SK-N-SH (cell line): ENCODE measurements at regions not wholly inside any gene's neighbourhood (a gene's known extent, or its start where the extent isn't known, plus 50 kb on each side); places are given as distances from the start of the nearest gene placed in this dataset.

Experiments
- CTCF ChIA-PET: fragments of 300-600, 350-600 bp; formaldehyde crosslinking; extraction: SDS; loops from one replicate; lab custom pipeline; 2021; lab: Yijun Ruan, JAX
- POLR2A ChIA-PET: fragments of 350-600 bp; sonication (Branson Sonifier 250); formaldehyde crosslinking; extraction: SDS; loops from one replicate; lab custom pipeline; 2020; ENCODE audit warnings: antibody characterized with exemption, inconsistent platforms; lab: Yijun Ruan, JAX
- DNase-seq: peaks from one replicate; pipeline ENCODE4 v3.0.0; 2012
- H2AFZ ChIP-seq: fragments of 200-600 bp; sonication (generic); 2 replicates; pipeline ENCODE4 v1.8.1; 2016; ENCODE audit warnings: antibody characterized with exemption, mild to moderate bottlenecking, low read depth
- H3F3A ChIP-seq: fragments of 200-600 bp; sonication (generic); replicated peaks from 2 replicates; pipeline ENCODE3; 2016; ENCODE audit warnings: antibody characterized with exemption, mild to moderate bottlenecking; ENCODE audit not compliant: insufficient read depth
- H3K27ac ChIP-seq, 2 experiments: fragments of 200-500 bp in 1 of 2; fragments of 200-600 bp in 1 of 2; sonication (Bioruptor generic) in 1 of 2; sonication (generic), shearing (Covaris generic) in 1 of 2; 2 replicates each; pipeline versions ENCODE4 v1.5.1 to v1.6.1; 2014 to 2016; ENCODE audit warnings: low read depth in 2 of 2, inconsistent platforms in 1 of 2, low read length in 1 of 2, mild to moderate bottlenecking in 1 of 2, mixed read lengths in 1 of 2
- H3K27me3 ChIP-seq: fragments of 200-600 bp; sonication (generic), shearing (Covaris generic); 2 replicates; pipeline ENCODE4 v1.6.1; 2016; ENCODE audit warnings: mixed run types; ENCODE audit not compliant: insufficient read depth
- H3K36me3 ChIP-seq, 2 experiments: fragments of 200-500 bp in 1 of 2; fragments of 200-600 bp in 1 of 2; sonication (Bioruptor generic) in 1 of 2; sonication (generic) in 1 of 2; replicated peaks in 1 of 2; 2 replicates each; pipeline versions ENCODE3 to v1.5.1; 2014 to 2016; ENCODE audit warnings: low read length in 1 of 2, mild to moderate bottlenecking in 1 of 2; ENCODE audit not compliant: insufficient read depth in 2 of 2, control insufficient read depth in 1 of 2
- H3K4me1 ChIP-seq, 2 experiments: fragments of 200-500 bp in 1 of 2; fragments of 200-600 bp in 1 of 2; sonication (Bioruptor generic) in 1 of 2; sonication (generic), shearing (Covaris generic) in 1 of 2; 2 replicates each; pipeline versions ENCODE4 v1.5.1 to v1.6.1; 2014 to 2016; ENCODE audit warnings: low read depth in 1 of 2, low read length in 1 of 2, mixed run types in 1 of 2; ENCODE audit not compliant: insufficient read depth in 2 of 2, control insufficient read depth in 1 of 2
- H3K4me2 ChIP-seq: fragments of 200-600 bp; sonication (generic), shearing (Covaris generic); 2 replicates; pipeline ENCODE4 v1.6.1; 2017; ENCODE audit warnings: mixed run types
- H3K4me3 ChIP-seq, 2 experiments: fragments of 200-500 bp in 1 of 2; fragments of 200-600 bp in 1 of 2; sonication (Bioruptor generic) in 1 of 2; sonication (generic), shearing (Covaris generic) in 1 of 2; 2 replicates each; pipeline versions ENCODE4 v1.5.1 to v1.8.1; 2014 to 2016; ENCODE audit warnings: low read depth in 2 of 2, inconsistent platforms in 1 of 2, low read length in 1 of 2, mild to moderate bottlenecking in 1 of 2, mixed read lengths in 1 of 2, moderate library complexity in 1 of 2
- H3K79me2 ChIP-seq: fragments of 200-600 bp; sonication (generic); 2 replicates; pipeline ENCODE4 v1.8.1; 2017; ENCODE audit warnings: mild to moderate bottlenecking; ENCODE audit not compliant: insufficient read depth
- H3K9ac ChIP-seq: fragments of 200-600 bp; sonication (generic); 2 replicates; pipeline ENCODE4 v1.6.1; 2017; ENCODE audit warnings: mixed run types
- H3K9me2 ChIP-seq: fragments of 200-600 bp; sonication (generic); 2 replicates; pipeline ENCODE4 v1.6.1; 2017; ENCODE audit warnings: mixed run types
- H3K9me3 ChIP-seq: fragments of 200-600 bp; sonication (generic); 2 replicates; pipeline ENCODE4 v1.6.1; 2017; ENCODE audit warnings: mixed run types, mild to moderate bottlenecking, moderate library complexity
- H4K20me1 ChIP-seq: fragments of 200-600 bp; sonication (generic); 2 replicates; pipeline ENCODE4 v1.6.1; 2017; ENCODE audit warnings: mild to moderate bottlenecking, mixed run types; ENCODE audit not compliant: insufficient read depth
- CHD2 ChIP-seq: fragments of 150-350 bp; IDR thresholded peaks from 2 replicates; pipeline ENCODE4 v1.6.1; 2018; ENCODE audit warnings: low read length; ENCODE audit not compliant: partially characterized antibody
- ELF1 ChIP-seq: IDR thresholded peaks from 2 replicates; pipeline ENCODE4 v1.4.0; 2012
- EP300 ChIP-seq, 2 experiments: IDR thresholded peaks; 2 replicates each; pipeline versions ENCODE4 v1.4.0 to v1.6.1; 2012; ENCODE audit warnings: borderline replicate concordance in 1 of 2, low read depth in 1 of 2, low read length in 1 of 2
- FOXM1 ChIP-seq: IDR thresholded peaks from 2 replicates; pipeline ENCODE4 v1.4.0; 2012; ENCODE audit warnings: low read depth, mild to moderate bottlenecking
- GATA2 ChIP-seq: sonication (generic); formaldehyde crosslinking; IDR thresholded peaks from 2 replicates; pipeline ENCODE4 v1.5.0; 2020; ENCODE audit warnings: mild to moderate bottlenecking, missing genetic modification reagents
- MEF2A ChIP-seq: IDR thresholded peaks from 2 replicates; pipeline ENCODE4 v1.4.0; 2012; ENCODE audit warnings: low read depth, borderline replicate concordance
- MXI1 ChIP-seq: IDR thresholded peaks from 2 replicates; pipeline ENCODE4 v1.6.1; 2012; ENCODE audit warnings: mild to moderate bottlenecking, low read depth, low read length, improper control_type of control experiment
- NFIC ChIP-seq: IDR thresholded peaks from 2 replicates; pipeline ENCODE4 v1.4.0; 2012; ENCODE audit warnings: borderline replicate concordance
- POLR2AphosphoS5 ChIP-seq: IDR thresholded peaks from 2 replicates; pipeline ENCODE4 v1.6.1; 2012; ENCODE audit warnings: low read depth, low read length
- RCOR1 ChIP-seq: fragments of 150-350 bp; IDR thresholded peaks from 2 replicates; pipeline ENCODE4 v1.6.1; 2017; ENCODE audit warnings: antibody characterized with exemption, low read length
- RFX5 ChIP-seq: IDR thresholded peaks from 2 replicates; pipeline ENCODE4 v1.6.1; 2012; ENCODE audit warnings: mild to moderate bottlenecking, improper control_type of control experiment, low read length
- TAF1 ChIP-seq: IDR thresholded peaks from 2 replicates; pipeline ENCODE4 v1.6.1; 2012; ENCODE audit warnings: low read depth, mild to moderate bottlenecking, low read length, moderate library complexity, borderline replicate concordance
- WGBS: methylation state at CpG from one replicate; pipeline ENCODE4 v1.1.6; 2017; ENCODE audit warnings: low lambda C conversion rate; 5-methylcytosine and 5-hydroxymethylcytosine counted together
- TF ChIP-seq, protein P1 (sequence below): IDR thresholded peaks from 2 replicates; pipeline ENCODE4; 2012
- TF ChIP-seq, protein P2 (sequence below): fragments of 200-600 bp; sonication (generic); IDR thresholded peaks from 2 replicates; pipeline ENCODE4 v1.6.1; 2017; ENCODE audit warnings: antibody characterized with exemption, mild to moderate bottlenecking, moderate library complexity
- TF ChIP-seq, protein P3 (sequence below): IDR thresholded peaks from 2 replicates; pipeline ENCODE4 v1.6.1; 2012; ENCODE audit warnings: mild to moderate bottlenecking, low read depth, low read length, moderate library complexity
- TF ChIP-seq, protein P4 (sequence below): fragments of 150-350 bp; IDR thresholded peaks from 2 replicates; pipeline ENCODE4 v1.6.1; 2016; ENCODE audit warnings: mild to moderate bottlenecking, low read depth, low read length
- TF ChIP-seq, protein P5 (sequence below): IDR thresholded peaks from 2 replicates; pipeline ENCODE4 v1.4.0; 2012; ENCODE audit warnings: low read depth
- TF ChIP-seq, protein P6 (sequence below): IDR thresholded peaks from 2 replicates; pipeline ENCODE4 v1.4.0; 2012; ENCODE audit warnings: low read depth, borderline replicate concordance
- TF ChIP-seq, protein P7 (sequence below): IDR thresholded peaks from 2 replicates; pipeline ENCODE4 v1.4.0; 2012; ENCODE audit warnings: low read depth, borderline replicate concordance

DNA sequence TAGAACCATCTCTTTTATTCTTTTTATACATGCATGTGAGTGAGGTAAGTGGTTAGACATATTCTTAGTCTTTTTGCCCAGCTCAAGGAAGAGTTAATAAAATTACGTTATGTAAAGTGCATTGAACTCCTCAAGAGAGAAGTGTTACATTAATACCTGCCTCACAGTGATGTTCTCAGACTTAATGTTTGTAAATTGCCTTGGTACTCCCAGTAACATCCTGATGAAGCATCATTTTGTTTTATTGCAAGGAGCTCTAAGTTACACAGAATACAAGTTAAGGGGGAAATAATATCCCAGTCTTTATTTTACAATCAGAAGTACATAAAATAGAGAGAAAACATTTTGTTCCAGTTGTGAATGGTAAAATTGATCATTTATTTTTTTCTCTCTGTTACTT lies 89.5 kb upstream of the ARRDC3 start:
- Histone ChIP-seq H3K4me1 (peaks cover 5 to 9% of the 10 kb centered on the region in 2 experiments; a peak in 1 of 4 replicates), H3K79me2 (no peaks in the 10 kb centered on the region), H3K27ac (no peak overlapping the region), H3K27me3 (no peaks in the 10 kb centered on the region), H3K9me2 (no peaks in the 10 kb centered on the region), H3K4me3 (no peak overlapping the region), H3K9me3 (no peaks in the 10 kb centered on the region), H3K9ac (no peak overlapping the region), H3F3A (no peaks in the 10 kb centered on the region), H3K4me2 (no peak overlapping the region), H3K36me3 (no peaks in the 10 kb centered on the region), H2AFZ (no peak overlapping the region), H4K20me1 (no peaks in the 10 kb centered on the region)
- TF ChIP-seq RFX5 (no peak), CHD2 (no peak), GATA2 (CRISPR knock-in tag) (no peak), MXI1 (no peak), ELF1 (no peak), FOXM1 (no peak), MEF2A (no peak), RCOR1 (no peak), NFIC (no peak), EP300 (IDR thresholded peaks at IDR 0.05; ENCODE audit: borderline replicate concordance in 1 of 2, low read depth in 1 of 2, low read length in 1 of 2) (no peak), POLR2AphosphoS5 (no peak), TAF1 (no peak)
- TF ChIP-seq, protein P1, sequence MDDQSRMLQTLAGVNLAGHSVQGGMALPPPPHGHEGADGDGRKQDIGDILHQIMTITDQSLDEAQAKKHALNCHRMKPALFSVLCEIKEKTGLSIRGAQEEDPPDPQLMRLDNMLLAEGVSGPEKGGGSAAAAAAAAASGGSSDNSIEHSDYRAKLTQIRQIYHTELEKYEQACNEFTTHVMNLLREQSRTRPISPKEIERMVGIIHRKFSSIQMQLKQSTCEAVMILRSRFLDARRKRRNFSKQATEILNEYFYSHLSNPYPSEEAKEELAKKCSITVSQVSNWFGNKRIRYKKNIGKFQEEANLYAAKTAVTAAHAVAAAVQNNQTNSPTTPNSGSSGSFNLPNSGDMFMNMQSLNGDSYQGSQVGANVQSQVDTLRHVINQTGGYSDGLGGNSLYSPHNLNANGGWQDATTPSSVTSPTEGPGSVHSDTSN, result no peak
- TF ChIP-seq, protein P2, sequence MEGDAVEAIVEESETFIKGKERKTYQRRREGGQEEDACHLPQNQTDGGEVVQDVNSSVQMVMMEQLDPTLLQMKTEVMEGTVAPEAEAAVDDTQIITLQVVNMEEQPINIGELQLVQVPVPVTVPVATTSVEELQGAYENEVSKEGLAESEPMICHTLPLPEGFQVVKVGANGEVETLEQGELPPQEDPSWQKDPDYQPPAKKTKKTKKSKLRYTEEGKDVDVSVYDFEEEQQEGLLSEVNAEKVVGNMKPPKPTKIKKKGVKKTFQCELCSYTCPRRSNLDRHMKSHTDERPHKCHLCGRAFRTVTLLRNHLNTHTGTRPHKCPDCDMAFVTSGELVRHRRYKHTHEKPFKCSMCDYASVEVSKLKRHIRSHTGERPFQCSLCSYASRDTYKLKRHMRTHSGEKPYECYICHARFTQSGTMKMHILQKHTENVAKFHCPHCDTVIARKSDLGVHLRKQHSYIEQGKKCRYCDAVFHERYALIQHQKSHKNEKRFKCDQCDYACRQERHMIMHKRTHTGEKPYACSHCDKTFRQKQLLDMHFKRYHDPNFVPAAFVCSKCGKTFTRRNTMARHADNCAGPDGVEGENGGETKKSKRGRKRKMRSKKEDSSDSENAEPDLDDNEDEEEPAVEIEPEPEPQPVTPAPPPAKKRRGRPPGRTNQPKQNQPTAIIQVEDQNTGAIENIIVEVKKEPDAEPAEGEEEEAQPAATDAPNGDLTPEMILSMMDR, result no peak
- TF ChIP-seq, protein P3, sequence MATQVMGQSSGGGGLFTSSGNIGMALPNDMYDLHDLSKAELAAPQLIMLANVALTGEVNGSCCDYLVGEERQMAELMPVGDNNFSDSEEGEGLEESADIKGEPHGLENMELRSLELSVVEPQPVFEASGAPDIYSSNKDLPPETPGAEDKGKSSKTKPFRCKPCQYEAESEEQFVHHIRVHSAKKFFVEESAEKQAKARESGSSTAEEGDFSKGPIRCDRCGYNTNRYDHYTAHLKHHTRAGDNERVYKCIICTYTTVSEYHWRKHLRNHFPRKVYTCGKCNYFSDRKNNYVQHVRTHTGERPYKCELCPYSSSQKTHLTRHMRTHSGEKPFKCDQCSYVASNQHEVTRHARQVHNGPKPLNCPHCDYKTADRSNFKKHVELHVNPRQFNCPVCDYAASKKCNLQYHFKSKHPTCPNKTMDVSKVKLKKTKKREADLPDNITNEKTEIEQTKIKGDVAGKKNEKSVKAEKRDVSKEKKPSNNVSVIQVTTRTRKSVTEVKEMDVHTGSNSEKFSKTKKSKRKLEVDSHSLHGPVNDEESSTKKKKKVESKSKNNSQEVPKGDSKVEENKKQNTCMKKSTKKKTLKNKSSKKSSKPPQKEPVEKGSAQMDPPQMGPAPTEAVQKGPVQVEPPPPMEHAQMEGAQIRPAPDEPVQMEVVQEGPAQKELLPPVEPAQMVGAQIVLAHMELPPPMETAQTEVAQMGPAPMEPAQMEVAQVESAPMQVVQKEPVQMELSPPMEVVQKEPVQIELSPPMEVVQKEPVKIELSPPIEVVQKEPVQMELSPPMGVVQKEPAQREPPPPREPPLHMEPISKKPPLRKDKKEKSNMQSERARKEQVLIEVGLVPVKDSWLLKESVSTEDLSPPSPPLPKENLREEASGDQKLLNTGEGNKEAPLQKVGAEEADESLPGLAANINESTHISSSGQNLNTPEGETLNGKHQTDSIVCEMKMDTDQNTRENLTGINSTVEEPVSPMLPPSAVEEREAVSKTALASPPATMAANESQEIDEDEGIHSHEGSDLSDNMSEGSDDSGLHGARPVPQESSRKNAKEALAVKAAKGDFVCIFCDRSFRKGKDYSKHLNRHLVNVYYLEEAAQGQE, result no peak
- TF ChIP-seq, protein P4, sequence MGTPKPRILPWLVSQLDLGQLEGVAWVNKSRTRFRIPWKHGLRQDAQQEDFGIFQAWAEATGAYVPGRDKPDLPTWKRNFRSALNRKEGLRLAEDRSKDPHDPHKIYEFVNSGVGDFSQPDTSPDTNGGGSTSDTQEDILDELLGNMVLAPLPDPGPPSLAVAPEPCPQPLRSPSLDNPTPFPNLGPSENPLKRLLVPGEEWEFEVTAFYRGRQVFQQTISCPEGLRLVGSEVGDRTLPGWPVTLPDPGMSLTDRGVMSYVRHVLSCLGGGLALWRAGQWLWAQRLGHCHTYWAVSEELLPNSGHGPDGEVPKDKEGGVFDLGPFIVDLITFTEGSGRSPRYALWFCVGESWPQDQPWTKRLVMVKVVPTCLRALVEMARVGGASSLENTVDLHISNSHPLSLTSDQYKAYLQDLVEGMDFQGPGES, result no peak
- TF ChIP-seq, protein P5, sequence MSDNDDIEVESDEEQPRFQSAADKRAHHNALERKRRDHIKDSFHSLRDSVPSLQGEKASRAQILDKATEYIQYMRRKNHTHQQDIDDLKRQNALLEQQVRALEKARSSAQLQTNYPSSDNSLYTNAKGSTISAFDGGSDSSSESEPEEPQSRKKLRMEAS, result no peak
- TF ChIP-seq, protein P6, sequence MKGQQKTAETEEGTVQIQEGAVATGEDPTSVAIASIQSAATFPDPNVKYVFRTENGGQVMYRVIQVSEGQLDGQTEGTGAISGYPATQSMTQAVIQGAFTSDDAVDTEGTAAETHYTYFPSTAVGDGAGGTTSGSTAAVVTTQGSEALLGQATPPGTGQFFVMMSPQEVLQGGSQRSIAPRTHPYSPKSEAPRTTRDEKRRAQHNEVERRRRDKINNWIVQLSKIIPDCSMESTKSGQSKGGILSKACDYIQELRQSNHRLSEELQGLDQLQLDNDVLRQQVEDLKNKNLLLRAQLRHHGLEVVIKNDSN, result no peak
- TF ChIP-seq, protein P7, sequence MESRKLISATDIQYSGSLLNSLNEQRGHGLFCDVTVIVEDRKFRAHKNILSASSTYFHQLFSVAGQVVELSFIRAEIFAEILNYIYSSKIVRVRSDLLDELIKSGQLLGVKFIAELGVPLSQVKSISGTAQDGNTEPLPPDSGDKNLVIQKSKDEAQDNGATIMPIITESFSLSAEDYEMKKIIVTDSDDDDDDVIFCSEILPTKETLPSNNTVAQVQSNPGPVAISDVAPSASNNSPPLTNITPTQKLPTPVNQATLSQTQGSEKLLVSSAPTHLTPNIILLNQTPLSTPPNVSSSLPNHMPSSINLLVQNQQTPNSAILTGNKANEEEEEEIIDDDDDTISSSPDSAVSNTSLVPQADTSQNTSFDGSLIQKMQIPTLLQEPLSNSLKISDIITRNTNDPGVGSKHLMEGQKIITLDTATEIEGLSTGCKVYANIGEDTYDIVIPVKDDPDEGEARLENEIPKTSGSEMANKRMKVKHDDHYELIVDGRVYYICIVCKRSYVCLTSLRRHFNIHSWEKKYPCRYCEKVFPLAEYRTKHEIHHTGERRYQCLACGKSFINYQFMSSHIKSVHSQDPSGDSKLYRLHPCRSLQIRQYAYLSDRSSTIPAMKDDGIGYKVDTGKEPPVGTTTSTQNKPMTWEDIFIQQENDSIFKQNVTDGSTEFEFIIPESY, result no peak
- ChIA-PET POLR2A (no interaction called here), CTCF (no interaction called here)
- WGBS, result 29% methylated on average over 1 of the region's 1 CpG
- no peak for DNase-seq
